ENCODE measurements at regions not wholly inside any gene's neighbourhood (a gene's known extent, or its start where the extent isn't known, plus 50 kb on each side); places are given as distances from the start of the nearest gene placed in this dataset.

DNA sequence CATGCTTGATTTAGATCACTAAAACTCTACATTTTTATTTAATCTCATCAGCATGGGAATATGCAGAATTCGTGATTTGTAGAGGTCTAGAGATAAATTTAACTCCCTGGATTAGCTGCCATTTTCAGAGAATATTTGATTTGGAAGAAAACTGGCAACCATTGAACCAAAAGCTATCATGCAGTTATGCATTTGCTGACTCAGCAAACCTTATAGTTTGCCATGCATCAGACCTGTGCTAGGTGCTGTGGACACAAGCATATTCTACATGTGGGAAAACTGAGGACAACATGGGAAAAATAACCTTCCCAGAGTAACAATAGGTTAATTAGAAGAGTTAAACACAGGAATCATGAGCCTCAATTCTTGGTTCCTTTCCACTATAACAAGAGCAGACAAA lies 54.7 kb upstream of the TP63 start:
- Histone ChIP-seq H3K4me3 (no peak overlapping the region), H3K4me2 (ENCODE audit: insufficient read depth, low read length) (no peak overlapping the region), H3K27me3 (ENCODE audit: control insufficient read depth in 2 of 2, insufficient read depth in 2 of 2, low read length in 2 of 2) (no peaks in the 10 kb centered on the region), H2AFZ (ENCODE audit: low read depth, low read length) (no peak overlapping the region), H3K9ac (ENCODE audit: insufficient read depth in 1 of 2, low read depth in 2 of 2, low read length in 2 of 2) (no peak overlapping the region), H4K20me1 (replicated peaks; ENCODE audit: control insufficient read depth, insufficient read depth, low read length) (no peaks in the 10 kb centered on the region), H3K9me3 (replicated peaks; ENCODE audit: control insufficient read depth, insufficient read depth, low read depth, low read length) (no peaks in the 10 kb centered on the region), H3K9me1 (ENCODE audit: control insufficient read depth, insufficient read depth, low read length) (no peaks in the 10 kb centered on the region), H3K4me1 (replicated peaks in 1 of 2; ENCODE audit: control insufficient read depth in 2 of 2, insufficient read depth in 2 of 2, low read length in 2 of 2) (no peaks in the 10 kb centered on the region), H3K27ac (ENCODE audit: extremely low read depth, low read depth, low read length) (no peak overlapping the region), H3K79me2 (ENCODE audit: control insufficient read depth, insufficient read depth, low read length) (no peaks in the 10 kb centered on the region), H3K36me3 (ENCODE audit: control insufficient read depth, insufficient read depth, low read length) (no peaks in the 10 kb centered on the region)
- ChIA-PET POLR2A (no interaction called here), CTCF (ENCODE audit: low intra/inter-chr PET ratio) (no interaction called here)
- 0% methylated on average over 1 of the region's 1 CpG for WGBS (ENCODE audit: insufficient coverage, low coverage, missing lambda C conversion rate)
- in situ Hi-C loops (cut with MboI): no loop called here
- DNase-seq (ENCODE audit: extremely low read depth in 1 of 4, low spot score in 3 of 4) (no peak), FAIRE-seq (no peak), ATAC-seq (no peak)
- no TSS peak for BruUV-seq (replicated peaks)
- intact Hi-C loops (cut with micrococcal nuclease): no loop called here
- TF ChIP-seq, protein P1, sequence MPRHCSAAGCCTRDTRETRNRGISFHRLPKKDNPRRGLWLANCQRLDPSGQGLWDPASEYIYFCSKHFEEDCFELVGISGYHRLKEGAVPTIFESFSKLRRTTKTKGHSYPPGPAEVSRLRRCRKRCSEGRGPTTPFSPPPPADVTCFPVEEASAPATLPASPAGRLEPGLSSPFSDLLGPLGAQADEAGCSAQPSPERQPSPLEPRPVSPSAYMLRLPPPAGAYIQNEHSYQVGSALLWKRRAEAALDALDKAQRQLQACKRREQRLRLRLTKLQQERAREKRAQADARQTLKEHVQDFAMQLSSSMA (CRISPR knock-in tag; IDR thresholded peaks at IDR 0.05): no peak
- TF ChIP-seq ZNF347 (CRISPR knock-in tag; IDR thresholded peaks at IDR 0.05; ENCODE audit: low read depth) (no peak), MAFK (IDR thresholded peaks at IDR 0.05; ENCODE audit: low read length) (peak; percentile 98), ZFP1 (CRISPR knock-in tag; IDR thresholded peaks at IDR 0.05) (no peak), C11orf30 (IDR thresholded peaks at IDR 0.05; ENCODE audit: low read depth) (peak; percentile 76), RUNX1 (IDR thresholded peaks at IDR 0.05; ENCODE audit: low read depth) (no peak), PTBP1 (IDR thresholded peaks at IDR 0.05; ENCODE audit: low read depth, low read length) (no peak), BDP1 (IDR thresholded peaks at IDR 0.05; ENCODE audit: insufficient read depth, insufficient read length) (no peak), MAFG (tag; conservative IDR thresholded peaks at IDR 0.05) (peak; percentile 82), ZNF316 (IDR thresholded peaks at IDR 0.05) (peak; percentile 85), ZNF175 (CRISPR knock-in tag; IDR thresholded peaks at IDR 0.05; ENCODE audit: low read depth) (no peak), ZNF780A (CRISPR knock-in tag; IDR thresholded peaks at IDR 0.05) (no peak), MAFF (IDR thresholded peaks at IDR 0.05; ENCODE audit: low read length) (peak; percentile 95), NFE2L1 (tag; IDR thresholded peaks at IDR 0.05; ENCODE audit: borderline replicate concordance, low read depth) (no peak)
- TF ChIP-seq, protein P2, sequence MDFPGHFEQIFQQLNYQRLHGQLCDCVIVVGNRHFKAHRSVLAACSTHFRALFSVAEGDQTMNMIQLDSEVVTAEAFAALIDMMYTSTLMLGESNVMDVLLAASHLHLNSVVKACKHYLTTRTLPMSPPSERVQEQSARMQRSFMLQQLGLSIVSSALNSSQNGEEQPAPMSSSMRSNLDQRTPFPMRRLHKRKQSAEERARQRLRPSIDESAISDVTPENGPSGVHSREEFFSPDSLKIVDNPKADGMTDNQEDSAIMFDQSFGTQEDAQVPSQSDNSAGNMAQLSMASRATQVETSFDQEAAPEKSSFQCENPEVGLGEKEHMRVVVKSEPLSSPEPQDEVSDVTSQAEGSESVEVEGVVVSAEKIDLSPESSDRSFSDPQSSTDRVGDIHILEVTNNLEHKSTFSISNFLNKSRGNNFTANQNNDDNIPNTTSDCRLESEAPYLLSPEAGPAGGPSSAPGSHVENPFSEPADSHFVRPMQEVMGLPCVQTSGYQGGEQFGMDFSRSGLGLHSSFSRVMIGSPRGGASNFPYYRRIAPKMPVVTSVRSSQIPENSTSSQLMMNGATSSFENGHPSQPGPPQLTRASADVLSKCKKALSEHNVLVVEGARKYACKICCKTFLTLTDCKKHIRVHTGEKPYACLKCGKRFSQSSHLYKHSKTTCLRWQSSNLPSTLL (IDR thresholded peaks at IDR 0.05): no peak
- TF ChIP-seq, protein P3, sequence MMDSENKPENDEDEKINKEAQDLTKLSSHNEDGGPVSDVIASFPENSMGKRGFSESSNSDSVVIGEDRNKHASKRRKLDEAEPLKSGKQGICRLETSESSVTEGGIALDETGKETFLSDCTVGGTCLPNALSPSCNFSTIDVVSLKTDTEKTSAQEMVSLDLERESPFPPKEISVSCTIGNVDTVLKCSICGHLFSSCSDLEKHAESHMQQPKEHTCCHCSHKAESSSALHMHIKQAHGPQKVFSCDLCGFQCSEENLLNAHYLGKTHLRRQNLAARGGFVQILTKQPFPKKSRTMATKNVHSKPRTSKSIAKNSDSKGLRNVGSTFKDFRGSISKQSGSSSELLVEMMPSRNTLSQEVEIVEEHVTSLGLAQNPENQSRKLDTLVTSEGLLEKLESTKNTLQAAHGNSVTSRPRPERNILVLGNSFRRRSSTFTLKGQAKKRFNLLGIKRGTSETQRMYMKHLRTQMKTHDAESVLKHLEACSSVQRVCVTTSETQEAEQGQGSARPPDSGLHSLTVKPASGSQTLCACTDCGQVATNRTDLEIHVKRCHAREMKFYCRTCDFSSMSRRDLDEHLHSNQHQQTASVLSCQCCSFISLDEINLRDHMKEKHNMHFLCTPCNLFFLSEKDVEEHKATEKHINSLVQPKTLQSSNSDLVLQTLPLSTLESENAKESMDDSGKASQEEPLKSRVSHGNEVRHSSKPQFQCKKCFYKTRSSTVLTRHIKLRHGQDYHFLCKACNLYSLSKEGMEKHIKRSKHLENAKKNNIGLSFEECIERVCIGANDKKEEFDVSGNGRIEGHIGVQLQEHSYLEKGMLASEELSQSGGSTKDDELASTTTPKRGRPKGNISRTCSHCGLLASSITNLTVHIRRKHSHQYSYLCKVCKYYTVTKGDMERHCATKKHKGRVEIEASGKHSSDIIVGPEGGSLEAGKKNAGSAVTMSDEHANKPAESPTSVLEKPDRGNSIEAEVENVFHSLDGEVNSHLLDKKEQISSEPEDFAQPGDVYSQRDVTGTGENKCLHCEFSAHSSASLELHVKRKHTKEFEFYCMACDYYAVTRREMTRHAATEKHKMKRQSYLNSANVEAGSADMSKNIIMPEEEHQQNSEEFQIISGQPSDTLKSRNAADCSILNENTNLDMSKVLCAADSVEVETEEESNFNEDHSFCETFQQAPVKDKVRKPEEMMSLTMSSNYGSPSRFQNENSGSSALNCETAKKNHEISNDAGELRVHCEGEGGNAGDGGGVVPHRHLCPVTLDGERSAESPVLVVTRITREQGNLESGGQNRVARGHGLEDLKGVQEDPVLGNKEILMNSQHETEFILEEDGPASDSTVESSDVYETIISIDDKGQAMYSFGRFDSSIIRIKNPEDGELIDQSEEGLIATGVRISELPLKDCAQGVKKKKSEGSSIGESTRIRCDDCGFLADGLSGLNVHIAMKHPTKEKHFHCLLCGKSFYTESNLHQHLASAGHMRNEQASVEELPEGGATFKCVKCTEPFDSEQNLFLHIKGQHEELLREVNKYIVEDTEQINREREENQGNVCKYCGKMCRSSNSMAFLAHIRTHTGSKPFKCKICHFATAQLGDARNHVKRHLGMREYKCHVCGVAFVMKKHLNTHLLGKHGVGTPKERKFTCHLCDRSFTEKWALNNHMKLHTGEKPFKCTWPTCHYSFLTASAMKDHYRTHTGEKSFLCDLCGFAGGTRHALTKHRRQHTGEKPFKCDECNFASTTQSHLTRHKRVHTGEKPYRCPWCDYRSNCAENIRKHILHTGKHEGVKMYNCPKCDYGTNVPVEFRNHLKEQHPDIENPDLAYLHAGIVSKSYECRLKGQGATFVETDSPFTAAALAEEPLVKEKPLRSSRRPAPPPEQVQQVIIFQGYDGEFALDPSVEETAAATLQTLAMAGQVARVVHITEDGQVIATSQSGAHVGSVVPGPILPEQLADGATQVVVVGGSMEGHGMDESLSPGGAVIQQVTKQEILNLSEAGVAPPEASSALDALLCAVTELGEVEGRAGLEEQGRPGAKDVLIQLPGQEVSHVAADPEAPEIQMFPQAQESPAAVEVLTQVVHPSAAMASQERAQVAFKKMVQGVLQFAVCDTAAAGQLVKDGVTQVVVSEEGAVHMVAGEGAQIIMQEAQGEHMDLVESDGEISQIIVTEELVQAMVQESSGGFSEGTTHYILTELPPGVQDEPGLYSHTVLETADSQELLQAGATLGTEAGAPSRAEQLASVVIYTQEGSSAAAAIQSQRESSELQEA (IDR thresholded peaks at IDR 0.05; ENCODE audit: low read depth): no peak

All from K562 (cell line).